ENCODE measurements at regions not wholly inside any gene's neighbourhood (a gene's known extent, or its start where the extent isn't known, plus 50 kb on each side); places are given as distances from the start of the nearest gene placed in this dataset.
A peak's percentile ranks its signal among the peaks of the same experiment; 100 is the strongest.

GRCh38 chr6:23601811-23602345 lies 524.1 kb upstream of the NRSN1 start:
- ChIA-PET POLR2A (no interaction called here), CTCF (no interaction called here)
- no peak overlapping the region for H3K27ac Mint-ChIP-seq (ENCODE audit: low read depth, unreplicated experiment)
- DNase-seq (ENCODE audit: unreplicated experiment): peak; percentile 4
- H3K4me3 Mint-ChIP-seq (ENCODE audit: unreplicated experiment): no peak overlapping the region
- no peaks in the 10 kb centered on the region for H3K4me1 Mint-ChIP-seq (ENCODE audit: insufficient read depth, unreplicated experiment)
- H3K27me3 Mint-ChIP-seq (ENCODE audit: insufficient read depth, unreplicated experiment): no peaks in the 10 kb centered on the region
- intact Hi-C loops (cut with micrococcal nuclease): no loop called here
- peaks cover 10% of the 10 kb centered on the region for H3K9me3 Mint-ChIP-seq (ENCODE audit: unreplicated experiment)
- no peak for TF ChIP-seq CTCF (IDR thresholded peaks at IDR 0.05; ENCODE audit: unreplicated experiment)
- peaks cover 11% of the 10 kb centered on the region for H3K36me3 Mint-ChIP-seq (ENCODE audit: insufficient read depth, unreplicated experiment)
- BruUV-seq (replicated peaks): no TSS peak

DNA sequence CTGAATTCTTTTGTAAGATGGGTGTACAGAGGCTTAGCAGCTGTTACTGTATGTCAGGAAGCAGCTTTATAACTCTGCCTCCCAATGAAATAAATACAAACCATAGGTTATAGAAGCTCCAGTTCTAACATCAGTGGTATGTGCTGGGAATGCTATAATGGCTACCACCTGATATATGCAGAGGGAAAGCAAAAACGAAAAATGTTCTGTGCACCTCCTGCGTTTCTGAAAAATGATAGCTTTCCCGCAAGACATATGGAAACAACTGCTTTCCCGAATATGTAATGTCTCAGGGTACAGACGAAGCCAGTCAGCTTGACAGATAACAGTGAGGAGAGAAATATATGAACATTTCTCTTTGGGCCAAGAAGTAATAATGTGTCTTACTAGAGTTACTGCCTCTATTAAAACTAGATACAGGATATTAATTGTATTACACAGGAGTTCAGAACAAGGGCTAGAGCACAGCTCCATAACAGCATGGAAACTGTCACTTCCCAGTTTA lies 517.0 kb upstream of the NRSN1 start:
- TF ChIP-seq CTCF (IDR thresholded peaks at IDR 0.05; ENCODE audit: unreplicated experiment): no peak
- intact Hi-C loops (cut with micrococcal nuclease): no loop called here
- ChIA-PET POLR2A (interaction anchor here (0.6 kb wide), 1 partner anchor 806 kb away, joined by 4 read pairs; no protein-coding TSS in a partner anchor), CTCF (interaction anchor here (0.5 to 1.1 kb wide), 2 partner anchors 9 to 12 kb away, joined by 4 read pairs; no protein-coding TSS in a partner anchor)
- DNase-seq (ENCODE audit: unreplicated experiment): no peak
- no peak overlapping the region for H3K4me3 Mint-ChIP-seq (ENCODE audit: unreplicated experiment)
- no peak overlapping the region for H3K27ac Mint-ChIP-seq (ENCODE audit: low read depth, unreplicated experiment)
- H3K36me3 Mint-ChIP-seq (ENCODE audit: insufficient read depth, unreplicated experiment): no peaks in the 10 kb centered on the region
- no TSS peak for BruUV-seq (replicated peaks)
- no peaks in the 10 kb centered on the region for H3K27me3 Mint-ChIP-seq (ENCODE audit: insufficient read depth, unreplicated experiment)
- H3K9me3 Mint-ChIP-seq (ENCODE audit: unreplicated experiment): no peaks in the 10 kb centered on the region
- no peaks in the 10 kb centered on the region for H3K4me1 Mint-ChIP-seq (ENCODE audit: insufficient read depth, unreplicated experiment)

- BruUV-seq (replicated peaks): no TSS peak
- H3K4me1 Mint-ChIP-seq (ENCODE audit: insufficient read depth, unreplicated experiment): no peaks in the 10 kb centered on the region
- DNase-seq (ENCODE audit: unreplicated experiment): no peak
- POLR2A ChIA-PET: no interaction called here
- H3K4me3 Mint-ChIP-seq (ENCODE audit: unreplicated experiment): no peak overlapping the region
- H3K36me3 Mint-ChIP-seq (ENCODE audit: insufficient read depth, unreplicated experiment): no peaks in the 10 kb centered on the region
- no peak overlapping the region for H3K27ac Mint-ChIP-seq (ENCODE audit: low read depth, unreplicated experiment)
- intact Hi-C loops (cut with micrococcal nuclease): no loop called here
- TF ChIP-seq CTCF (IDR thresholded peaks at IDR 0.05; ENCODE audit: unreplicated experiment): no peak
- no peaks in the 10 kb centered on the region for H3K9me3 Mint-ChIP-seq (ENCODE audit: unreplicated experiment)
- H3K27me3 Mint-ChIP-seq (ENCODE audit: insufficient read depth, unreplicated experiment): no peaks in the 10 kb centered on the region
- CTCF ChIA-PET: no interaction called here
Measured at GRCh38 chr6:23611776-23612381, 514.1 kb upstream of the NRSN1 start.

DNA sequence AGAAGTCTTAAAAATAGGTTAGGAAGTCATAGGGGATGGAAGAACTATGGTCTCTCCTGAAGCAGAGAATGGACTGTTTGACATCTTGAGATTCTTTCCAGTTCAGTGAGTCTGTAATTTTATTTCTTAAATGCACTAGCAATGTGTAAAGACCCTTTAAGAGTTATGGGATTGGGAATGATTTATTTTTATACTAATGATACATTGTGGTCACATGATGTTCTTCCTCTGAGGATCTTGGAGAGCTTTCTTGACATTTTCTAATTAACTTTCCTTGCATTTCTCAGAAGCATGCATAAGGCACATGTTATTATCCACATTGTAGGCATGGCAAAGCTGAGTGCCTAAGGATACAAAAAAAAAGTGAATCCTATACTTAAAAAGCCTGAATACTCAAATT lies 507.6 kb upstream of the NRSN1 start:
- ChIA-PET POLR2A (no interaction called here), CTCF (interaction anchor here (0.7 kb wide), 2 partner anchors 10 to 204 kb away, joined by 3 to 4 read pairs; no protein-coding TSS in a partner anchor)
- Mint-ChIP-seq H3K4me3 (ENCODE audit: unreplicated experiment) (no peak overlapping the region), H3K27ac (ENCODE audit: low read depth, unreplicated experiment) (no peak overlapping the region), H3K27me3 (ENCODE audit: insufficient read depth, unreplicated experiment) (no peaks in the 10 kb centered on the region), H3K4me1 (ENCODE audit: insufficient read depth, unreplicated experiment) (peaks cover 6% of the 10 kb centered on the region), H3K36me3 (ENCODE audit: insufficient read depth, unreplicated experiment) (no peaks in the 10 kb centered on the region), H3K9me3 (ENCODE audit: unreplicated experiment) (peaks cover 7% of the 10 kb centered on the region)
- no peak for DNase-seq (ENCODE audit: unreplicated experiment)
- no peak for TF ChIP-seq CTCF (IDR thresholded peaks at IDR 0.05; ENCODE audit: unreplicated experiment)
- BruUV-seq (replicated peaks): no TSS peak
- intact Hi-C loops (cut with micrococcal nuclease): no loop called here
